ENCODE measurements at regions not wholly inside any gene's neighbourhood (a gene's known extent, or its start where the extent isn't known, plus 50 kb on each side); places are given as distances from the start of the nearest gene placed in this dataset.

DNA sequence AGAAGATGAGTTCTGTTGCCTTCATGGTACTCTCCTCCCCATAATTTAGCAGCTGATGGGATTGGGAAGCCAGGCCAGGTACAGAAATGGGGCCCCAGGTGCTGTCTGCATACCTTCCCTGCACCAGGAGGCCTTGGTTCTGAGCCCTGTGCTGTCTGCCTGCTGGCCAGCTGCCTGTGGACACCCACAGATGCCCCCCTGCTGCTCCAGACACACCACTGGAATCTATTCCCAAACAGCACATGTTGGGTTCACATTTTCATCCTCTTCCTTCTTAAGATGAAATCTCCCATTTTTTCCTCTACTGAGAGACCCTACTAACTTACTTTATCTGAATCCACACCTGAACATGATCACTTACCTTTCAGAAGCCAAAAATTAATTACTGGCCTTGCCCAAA is 152.0 kb upstream of the CCDC68 start:
- TF ChIP-seq, protein P1, sequence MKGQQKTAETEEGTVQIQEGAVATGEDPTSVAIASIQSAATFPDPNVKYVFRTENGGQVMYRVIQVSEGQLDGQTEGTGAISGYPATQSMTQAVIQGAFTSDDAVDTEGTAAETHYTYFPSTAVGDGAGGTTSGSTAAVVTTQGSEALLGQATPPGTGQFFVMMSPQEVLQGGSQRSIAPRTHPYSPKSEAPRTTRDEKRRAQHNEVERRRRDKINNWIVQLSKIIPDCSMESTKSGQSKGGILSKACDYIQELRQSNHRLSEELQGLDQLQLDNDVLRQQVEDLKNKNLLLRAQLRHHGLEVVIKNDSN (IDR thresholded peaks at IDR 0.05) = no peak
- TF ChIP-seq TEAD4 (IDR thresholded peaks at IDR 0.05) (no peak), TCF12 (IDR thresholded peaks at IDR 0.05; ENCODE audit: low read depth) (no peak), NFIC (IDR thresholded peaks at IDR 0.05) (no peak)
- TF ChIP-seq, protein P2, sequence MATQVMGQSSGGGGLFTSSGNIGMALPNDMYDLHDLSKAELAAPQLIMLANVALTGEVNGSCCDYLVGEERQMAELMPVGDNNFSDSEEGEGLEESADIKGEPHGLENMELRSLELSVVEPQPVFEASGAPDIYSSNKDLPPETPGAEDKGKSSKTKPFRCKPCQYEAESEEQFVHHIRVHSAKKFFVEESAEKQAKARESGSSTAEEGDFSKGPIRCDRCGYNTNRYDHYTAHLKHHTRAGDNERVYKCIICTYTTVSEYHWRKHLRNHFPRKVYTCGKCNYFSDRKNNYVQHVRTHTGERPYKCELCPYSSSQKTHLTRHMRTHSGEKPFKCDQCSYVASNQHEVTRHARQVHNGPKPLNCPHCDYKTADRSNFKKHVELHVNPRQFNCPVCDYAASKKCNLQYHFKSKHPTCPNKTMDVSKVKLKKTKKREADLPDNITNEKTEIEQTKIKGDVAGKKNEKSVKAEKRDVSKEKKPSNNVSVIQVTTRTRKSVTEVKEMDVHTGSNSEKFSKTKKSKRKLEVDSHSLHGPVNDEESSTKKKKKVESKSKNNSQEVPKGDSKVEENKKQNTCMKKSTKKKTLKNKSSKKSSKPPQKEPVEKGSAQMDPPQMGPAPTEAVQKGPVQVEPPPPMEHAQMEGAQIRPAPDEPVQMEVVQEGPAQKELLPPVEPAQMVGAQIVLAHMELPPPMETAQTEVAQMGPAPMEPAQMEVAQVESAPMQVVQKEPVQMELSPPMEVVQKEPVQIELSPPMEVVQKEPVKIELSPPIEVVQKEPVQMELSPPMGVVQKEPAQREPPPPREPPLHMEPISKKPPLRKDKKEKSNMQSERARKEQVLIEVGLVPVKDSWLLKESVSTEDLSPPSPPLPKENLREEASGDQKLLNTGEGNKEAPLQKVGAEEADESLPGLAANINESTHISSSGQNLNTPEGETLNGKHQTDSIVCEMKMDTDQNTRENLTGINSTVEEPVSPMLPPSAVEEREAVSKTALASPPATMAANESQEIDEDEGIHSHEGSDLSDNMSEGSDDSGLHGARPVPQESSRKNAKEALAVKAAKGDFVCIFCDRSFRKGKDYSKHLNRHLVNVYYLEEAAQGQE (IDR thresholded peaks at IDR 0.05; ENCODE audit: low read depth) = no peak

DNA sequence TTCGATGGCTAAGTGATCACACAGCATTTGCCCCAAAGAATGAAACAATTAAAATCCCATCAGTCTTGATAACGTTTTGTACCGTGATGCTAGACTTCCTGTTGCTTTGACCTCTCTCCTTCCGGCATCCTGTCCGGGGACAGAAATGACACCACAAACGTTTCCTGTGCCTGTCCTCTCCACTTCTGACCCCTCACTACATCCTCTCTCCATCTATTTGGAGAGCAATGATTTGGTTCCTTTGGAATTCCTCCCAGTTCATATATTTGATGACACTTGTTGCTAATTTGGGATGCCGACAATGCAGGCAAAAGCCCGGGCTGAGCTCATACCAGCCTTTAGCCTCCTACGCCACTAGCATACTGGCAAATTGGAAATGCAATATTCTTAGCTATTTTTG is 151.2 kb upstream of the CCDC68 start:
- no peak for TF ChIP-seq YY1 (IDR thresholded peaks at IDR 0.05; ENCODE audit: low read depth)
- TF ChIP-seq, protein P3, sequence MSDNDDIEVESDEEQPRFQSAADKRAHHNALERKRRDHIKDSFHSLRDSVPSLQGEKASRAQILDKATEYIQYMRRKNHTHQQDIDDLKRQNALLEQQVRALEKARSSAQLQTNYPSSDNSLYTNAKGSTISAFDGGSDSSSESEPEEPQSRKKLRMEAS (IDR thresholded peaks at IDR 0.05) = no peak
- TF ChIP-seq CEBPB (IDR thresholded peaks at IDR 0.05) = no peak
- TF ChIP-seq, protein P2 (IDR thresholded peaks at IDR 0.05; ENCODE audit: low read depth) = no peak
- TF ChIP-seq RAD21 (IDR thresholded peaks at IDR 0.05; ENCODE audit: low read depth) = no peak
- TF ChIP-seq, protein P1 (IDR thresholded peaks at IDR 0.05) = no peak
- no peak for TF ChIP-seq ZBTB7A (IDR thresholded peaks at IDR 0.05; ENCODE audit: low read depth)
- no peak for TF ChIP-seq TAF1 (IDR thresholded peaks at IDR 0.05; ENCODE audit: low read depth)
- TF ChIP-seq TCF12 (IDR thresholded peaks at IDR 0.05; ENCODE audit: low read depth) = no peak
- no peak for TF ChIP-seq EGR1 (IDR thresholded peaks at IDR 0.05)
- TF ChIP-seq NFIC (IDR thresholded peaks at IDR 0.05) = no peak
- TF ChIP-seq EP300 (IDR thresholded peaks at IDR 0.05; ENCODE audit: borderline replicate concordance) = no peak
- no peak for TF ChIP-seq CREB1 (IDR thresholded peaks at IDR 0.05; ENCODE audit: low read depth)
- TF ChIP-seq FOXM1 (IDR thresholded peaks at IDR 0.05; ENCODE audit: borderline replicate concordance, low read depth) = no peak
- TF ChIP-seq TEAD4 (IDR thresholded peaks at IDR 0.05) = no peak

DNA sequence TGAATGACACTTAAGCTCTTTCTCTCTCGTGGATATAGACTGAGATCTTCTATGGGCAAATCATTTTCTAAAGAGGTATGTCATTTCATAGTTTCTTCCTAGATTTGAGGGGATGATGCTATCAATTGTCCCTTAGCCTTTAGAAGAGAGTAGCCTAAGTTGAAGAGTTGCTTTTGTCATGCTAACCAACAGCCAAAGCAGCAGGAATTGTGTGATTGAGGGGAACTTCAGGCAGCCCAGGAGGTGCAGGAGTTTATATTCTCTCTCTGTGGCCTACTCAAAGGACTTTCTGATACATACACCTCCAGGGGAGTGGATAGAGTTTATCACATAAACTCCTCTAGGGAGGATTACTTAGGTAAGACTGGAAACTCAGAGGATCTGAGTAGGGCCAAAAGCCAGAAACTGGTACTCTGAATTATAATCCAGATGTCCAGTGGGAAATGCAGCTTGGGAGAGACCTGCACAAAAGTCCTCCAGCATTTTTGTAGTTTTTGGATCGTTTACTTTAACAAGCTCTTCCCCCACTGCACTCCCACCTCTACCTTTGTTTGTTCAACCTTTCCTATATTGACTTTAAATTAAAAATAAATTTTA is 150.7 kb upstream of the CCDC68 start:
- TF ChIP-seq YY1 (IDR thresholded peaks at IDR 0.05; ENCODE audit: low read depth) = no peak
- TF ChIP-seq CREB1 (IDR thresholded peaks at IDR 0.05; ENCODE audit: low read depth) = no peak
- TF ChIP-seq TCF12 (IDR thresholded peaks at IDR 0.05; ENCODE audit: low read depth) = no peak
- TF ChIP-seq FOXM1 (IDR thresholded peaks at IDR 0.05; ENCODE audit: borderline replicate concordance, low read depth) = no peak
- TF ChIP-seq, protein P2 (IDR thresholded peaks at IDR 0.05; ENCODE audit: low read depth) = no peak
- TF ChIP-seq, protein P3 (IDR thresholded peaks at IDR 0.05) = no peak
- TF ChIP-seq ZBTB7A (IDR thresholded peaks at IDR 0.05; ENCODE audit: low read depth) = no peak
- TF ChIP-seq TAF1 (IDR thresholded peaks at IDR 0.05; ENCODE audit: low read depth) = no peak
- TF ChIP-seq NFIC (IDR thresholded peaks at IDR 0.05) = no peak
- no peak for TF ChIP-seq CEBPB (IDR thresholded peaks at IDR 0.05)
- TF ChIP-seq, protein P1 (IDR thresholded peaks at IDR 0.05) = no peak

DNA sequence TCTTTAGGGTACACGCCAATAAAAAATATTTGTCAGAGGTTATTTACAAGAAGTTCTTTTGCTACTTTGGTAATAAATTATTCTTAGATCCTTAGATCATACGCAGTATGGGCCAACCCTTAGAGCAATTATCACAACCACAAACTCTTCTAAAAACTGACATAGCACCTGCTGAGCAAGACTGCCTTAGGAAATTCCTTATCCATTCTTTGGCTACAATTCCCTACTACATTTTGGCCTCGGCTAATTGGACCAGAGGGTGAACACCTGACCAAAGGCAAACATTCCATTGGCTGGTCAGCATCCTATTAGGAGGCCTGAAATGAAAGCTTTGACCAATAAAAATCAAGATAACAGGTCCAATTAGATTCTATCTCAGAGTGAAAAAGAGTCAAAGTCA is 147.6 kb upstream of the CCDC68 start:
- TF ChIP-seq TEAD4 (IDR thresholded peaks at IDR 0.05) (no peak), RAD21 (IDR thresholded peaks at IDR 0.05; ENCODE audit: low read depth) (no peak), NFIC (IDR thresholded peaks at IDR 0.05) (no peak), TCF12 (IDR thresholded peaks at IDR 0.05; ENCODE audit: low read depth) (no peak), CEBPB (IDR thresholded peaks at IDR 0.05) (no peak), EGR1 (IDR thresholded peaks at IDR 0.05) (no peak), YY1 (IDR thresholded peaks at IDR 0.05; ENCODE audit: low read depth) (no peak), ZBTB7A (IDR thresholded peaks at IDR 0.05; ENCODE audit: low read depth) (no peak), FOXM1 (IDR thresholded peaks at IDR 0.05; ENCODE audit: borderline replicate concordance, low read depth) (no peak), TAF1 (IDR thresholded peaks at IDR 0.05; ENCODE audit: low read depth) (no peak)
- TF ChIP-seq, protein P3 (IDR thresholded peaks at IDR 0.05) = no peak
- TF ChIP-seq, protein P2 (IDR thresholded peaks at IDR 0.05; ENCODE audit: low read depth) = no peak
